ENCODE measurements at regions not wholly inside any gene's neighbourhood (a gene's known extent, or its start where the extent isn't known, plus 50 kb on each side); places are given as distances from the start of the nearest gene placed in this dataset.
"Not testable (repeated sequence)": the region's sequence is repeated elsewhere in the genome, so short reads cannot be mapped to it uniquely, and the experiment has no call there.

DNA sequence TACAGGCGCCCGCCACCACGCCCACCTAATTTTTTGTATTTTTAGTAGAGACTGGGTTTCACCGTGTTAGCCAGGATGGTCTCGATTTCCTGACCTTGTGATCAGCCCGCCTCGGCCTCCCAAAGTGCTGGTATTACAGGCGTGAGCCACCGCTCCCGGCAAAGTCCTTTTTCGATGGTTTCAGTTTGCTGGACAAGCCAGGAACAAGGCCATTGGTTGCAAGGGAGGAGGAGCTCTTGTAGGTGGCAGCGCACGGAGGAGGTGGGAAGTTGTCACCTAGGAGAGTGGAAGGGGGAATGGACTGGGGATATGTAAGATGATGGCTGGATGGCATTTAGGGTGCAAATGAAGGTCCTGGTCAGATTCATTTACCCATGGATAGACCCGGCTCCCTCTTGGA lies 218.5 kb upstream of the ATP6AP2 start:
- DNase-seq, result not testable (repeated sequence)

DNA sequence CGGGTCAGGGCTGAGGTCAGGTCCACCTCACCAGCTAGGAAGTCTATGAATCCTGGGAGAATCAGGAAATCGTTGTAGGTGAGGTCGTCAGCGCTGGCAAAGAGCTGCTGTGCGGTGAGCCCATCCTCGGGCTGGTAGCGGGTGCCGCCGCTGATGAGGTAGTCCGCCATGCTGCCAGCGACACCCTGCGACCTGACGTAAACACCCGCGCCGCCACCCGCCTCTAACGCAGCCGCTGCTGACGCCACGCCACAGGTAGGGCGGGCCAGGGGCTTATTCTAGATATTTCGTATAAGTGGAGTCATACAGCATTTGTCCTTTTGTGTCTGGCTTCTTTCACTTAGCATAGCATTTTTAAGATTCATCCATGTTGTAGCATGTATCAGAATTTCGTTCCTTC lies 220.2 kb upstream of the ATP6AP2 start:
- no peak for DNase-seq

- DNase-seq, result no peak
These were observed 221.2 kb upstream of the ATP6AP2 start for GRCh38 chrX:40359593-40359992.

GRCh38 chrX:40358994-40359393 lies 221.8 kb upstream of the ATP6AP2 start:
- DNase-seq, result no peak

GRCh38 chrX:40349251-40349650 lies 231.5 kb upstream of the ATP6AP2 start:
- no peak for DNase-seq

DNA sequence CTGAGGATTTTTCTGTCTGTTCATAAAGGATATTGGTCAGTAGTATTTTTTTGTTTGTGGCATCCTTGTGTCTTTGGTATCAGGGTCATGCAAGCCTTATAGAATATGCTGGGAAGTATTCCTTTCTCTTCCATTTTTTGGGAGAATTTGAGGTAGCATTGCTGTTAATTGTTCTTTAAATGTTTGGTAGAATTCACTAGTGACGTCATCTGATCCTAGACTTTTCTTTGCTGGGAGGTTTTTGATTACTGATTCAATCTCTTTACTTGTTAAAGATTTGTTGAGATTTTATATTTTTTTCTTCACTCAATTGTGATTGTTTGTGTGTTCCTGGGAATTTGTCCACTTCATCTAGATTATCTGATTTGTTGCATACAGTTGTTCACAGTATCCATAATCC lies 234.4 kb upstream of the ATP6AP2 start:
- DNase-seq, result no peak

GRCh38 chrX:40343319-40343718 lies 237.5 kb upstream of the ATP6AP2 start:
- no peak for DNase-seq

GRCh38 chrX:40340116-40340515 lies 240.7 kb upstream of the ATP6AP2 start:
- DNase-seq, result no peak

DNA sequence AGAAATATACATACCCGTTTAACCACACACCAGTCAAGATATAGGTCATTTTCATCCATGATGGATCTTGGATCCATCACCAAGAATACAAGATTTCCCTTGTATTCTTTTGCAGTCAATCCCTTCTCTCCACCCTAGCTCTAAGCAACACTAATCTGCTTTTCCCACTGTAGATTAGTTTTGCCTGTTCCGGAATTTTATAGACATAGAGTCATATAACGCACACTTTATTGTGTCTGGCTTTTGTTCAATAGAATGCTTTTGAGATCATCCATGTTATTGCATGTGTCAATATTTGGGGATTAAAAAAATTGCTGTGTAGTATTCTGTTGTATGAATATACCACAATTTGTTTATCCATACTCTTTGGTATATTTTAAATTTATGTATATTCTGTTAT lies 235.6 kb upstream of the BCOR start:
- DNase-seq, result no peak

- DNase-seq, result no peak
These were observed 234.0 kb upstream of the BCOR start for GRCh38 chrX:40331762-40332161.

- DNase-seq, result no peak
These were observed 233.6 kb upstream of the BCOR start for GRCh38 chrX:40331353-40331752.

DNA sequence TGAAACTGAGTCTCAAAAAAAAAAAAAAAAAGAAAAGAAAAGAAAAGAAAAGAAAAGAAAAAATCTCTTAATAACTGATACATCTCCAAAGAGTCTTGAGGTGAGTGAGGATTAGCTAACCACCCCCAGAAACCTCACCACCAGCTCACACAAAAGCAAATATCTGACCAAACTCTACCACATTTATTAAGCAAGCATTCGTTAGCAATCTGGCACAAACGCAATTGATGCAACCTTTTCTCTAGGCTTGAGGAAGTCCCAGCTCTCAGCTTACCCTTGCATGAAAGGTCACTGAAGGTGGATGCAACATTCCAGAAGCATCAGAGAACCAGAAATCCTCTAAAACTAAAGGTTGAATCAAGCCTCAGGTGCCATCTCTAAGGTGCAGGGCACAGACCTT lies 231.9 kb upstream of the BCOR start:
- no peak for DNase-seq

DNA sequence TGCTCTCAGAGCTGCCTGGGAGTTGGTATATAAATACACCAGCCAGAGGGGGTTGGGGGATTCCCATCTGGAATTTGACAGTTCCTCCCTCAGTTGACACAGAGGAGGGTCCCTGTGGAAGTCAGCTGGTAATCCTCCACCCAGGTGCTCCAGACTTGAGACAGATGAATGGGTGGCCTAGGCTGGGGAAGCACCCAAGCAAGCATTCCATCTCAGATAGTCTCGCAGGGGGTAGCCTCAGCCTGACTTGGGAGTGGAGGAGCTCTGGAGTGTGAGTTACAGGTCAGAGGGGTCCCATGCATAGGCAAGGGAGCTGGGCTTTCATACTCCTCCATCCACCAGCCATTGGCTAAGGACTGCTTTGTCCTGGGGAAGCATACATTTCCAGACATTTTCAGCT lies 229.3 kb upstream of the BCOR start:
- DNase-seq, result no peak

- DNase-seq, result no peak
These were observed 228.6 kb upstream of the BCOR start for GRCh38 chrX:40326186-40326965.

DNA sequence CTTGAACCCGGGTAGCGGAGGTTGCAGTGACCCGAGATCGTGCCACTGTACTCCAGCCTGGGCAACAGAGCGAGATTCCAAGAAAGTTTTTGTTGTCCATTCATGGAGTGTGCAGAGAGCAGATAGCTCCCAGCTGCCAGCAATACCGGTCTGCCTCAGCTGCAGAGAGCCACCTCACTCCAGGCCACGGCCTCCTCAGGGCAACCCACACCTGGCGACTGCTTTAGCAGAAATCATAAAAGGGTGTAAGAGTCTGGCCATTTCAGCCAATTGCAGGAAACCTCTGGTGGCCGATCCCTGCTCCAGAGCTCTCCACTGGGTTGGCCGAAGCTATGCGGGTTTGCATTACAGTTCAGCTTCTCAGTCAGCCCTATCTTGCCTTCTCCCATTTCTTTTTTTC lies 227.4 kb upstream of the BCOR start:
- no peak for DNase-seq

DNA sequence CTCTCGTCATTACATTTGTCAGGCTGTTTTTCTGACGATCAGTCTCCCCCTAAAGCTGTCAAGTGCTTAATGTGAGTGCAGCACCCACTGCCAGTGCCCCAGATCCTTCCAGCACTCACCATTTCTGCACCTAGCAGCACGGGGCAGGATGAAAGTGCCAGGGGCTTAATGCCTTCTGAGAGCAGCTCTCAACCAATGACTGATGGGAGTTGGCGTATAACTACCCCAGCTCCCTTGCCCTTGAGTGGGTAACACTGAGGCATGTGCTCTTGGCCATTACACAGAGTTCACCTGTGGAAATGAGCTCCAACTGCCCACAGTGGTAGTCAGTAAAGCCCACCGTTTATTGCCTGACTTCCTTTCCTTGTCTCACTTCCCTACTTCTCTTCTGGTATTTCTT lies 226.2 kb upstream of the BCOR start:
- no peak for DNase-seq

DNA sequence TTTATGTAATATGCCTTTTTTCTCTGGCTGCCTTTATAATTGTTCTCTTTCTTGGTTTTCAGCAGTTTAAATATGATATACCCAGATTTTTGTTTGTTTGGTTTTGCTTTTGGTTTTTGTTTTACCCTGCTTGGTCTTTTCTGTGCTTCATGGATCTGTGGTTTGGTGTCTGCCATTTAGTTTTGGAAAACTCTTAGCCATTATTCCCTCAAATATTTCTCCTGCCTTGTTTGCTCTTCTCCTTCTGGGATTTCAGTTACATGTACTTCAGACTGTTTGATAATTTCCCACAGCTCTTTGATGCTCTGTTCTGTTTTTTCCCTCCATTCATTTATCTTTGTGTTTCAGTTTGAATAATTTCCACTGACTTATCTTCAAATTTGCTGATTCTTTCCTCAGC lies 223.1 kb upstream of the BCOR start:
- DNase-seq, result no peak

GRCh38 chrX:40318801-40319200 lies 221.0 kb upstream of the BCOR start:
- no peak for DNase-seq

DNA sequence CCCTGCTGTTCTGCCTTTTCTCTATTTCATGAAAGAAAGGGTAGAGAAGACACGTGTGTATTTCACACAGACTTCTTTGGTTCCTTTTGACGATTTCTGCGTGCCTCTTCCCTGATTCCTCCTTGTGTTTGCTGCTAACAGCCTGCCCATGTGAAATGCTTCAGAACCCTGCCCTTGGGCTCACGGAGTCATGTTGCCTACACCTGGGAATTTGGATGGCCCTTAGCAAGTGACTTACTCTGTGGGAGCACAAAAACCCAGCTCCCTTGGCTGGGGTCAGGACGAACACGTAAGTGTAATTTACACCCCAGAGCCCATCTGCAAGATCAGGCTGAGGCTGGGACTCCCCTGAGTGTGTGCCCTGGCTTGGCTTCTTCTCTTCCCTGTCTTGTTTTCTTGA lies 220.3 kb upstream of the BCOR start:
- no peak for DNase-seq

- no peak for DNase-seq
These were observed 218.7 kb upstream of the BCOR start for GRCh38 chrX:40316502-40316901.

- DNase-seq, result no peak
These were observed 216.3 kb upstream of the BCOR start for GRCh38 chrX:40314070-40314469.

DNA sequence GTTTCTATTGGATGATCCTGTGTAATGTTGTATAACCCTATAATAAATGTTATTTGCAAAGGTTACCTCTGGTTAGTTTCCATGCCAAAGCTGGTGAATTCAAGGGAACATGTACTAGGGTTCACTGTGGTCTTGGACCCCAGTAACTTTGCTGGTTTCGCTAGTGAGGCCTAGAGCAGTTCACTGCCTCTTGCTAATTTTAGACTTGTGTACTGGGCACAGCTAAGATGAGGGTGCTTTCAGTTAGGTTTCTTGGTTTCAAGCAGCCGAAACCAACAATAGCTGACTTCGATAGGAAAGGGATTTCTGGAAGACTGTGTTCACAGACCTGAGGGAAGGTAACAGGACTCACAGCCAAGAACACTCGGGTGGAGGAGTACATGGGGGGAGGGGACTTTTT lies 215.5 kb upstream of the BCOR start:
- no peak for DNase-seq

- DNase-seq, result no peak
These were observed 212.7 kb upstream of the BCOR start for GRCh38 chrX:40310447-40310846.

- no peak for DNase-seq
These were observed 212.3 kb upstream of the BCOR start for GRCh38 chrX:40310016-40310415.

DNA sequence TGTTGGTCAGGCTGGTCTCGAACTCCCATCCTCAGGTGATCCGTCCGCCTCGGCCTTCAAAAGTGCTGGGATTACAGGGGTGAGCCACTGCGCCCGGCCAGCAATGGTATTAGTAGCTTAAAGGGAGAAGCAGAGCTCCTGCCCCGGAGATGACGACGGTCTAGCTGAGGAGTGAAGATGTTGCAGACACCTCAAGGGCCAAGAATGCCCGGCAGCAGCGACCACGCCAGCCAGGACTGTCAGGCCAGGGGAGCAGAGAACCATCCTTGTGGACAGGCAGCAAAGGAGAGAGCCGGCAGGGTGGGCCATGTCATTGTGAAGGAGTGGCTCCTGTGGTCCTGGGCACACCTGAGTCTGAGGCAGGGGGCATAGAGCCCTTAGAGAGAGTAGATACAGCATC lies 210.1 kb upstream of the BCOR start:
- no peak for DNase-seq

- DNase-seq, result no peak
These were observed 206.4 kb upstream of the BCOR start for GRCh38 chrX:40304115-40304514.

Data from NCI-H1417 treated with DMSO at 0.1 percent for 48 hours (cell line).